ENCODE measurements at regions not wholly inside any gene's neighbourhood (a gene's known extent, or its start where the extent isn't known, plus 50 kb on each side); places are given as distances from the start of the nearest gene placed in this dataset.
"Not testable (repeated sequence)": the region's sequence is repeated elsewhere in the genome, so short reads cannot be mapped to it uniquely, and the experiment has no call there.

- H3K4me3 ChIP-seq = no peak overlapping the region
- no peak for DNase-seq
- intact Hi-C loops (cut with DNase I) = no loop called here
- no peaks in the 10 kb centered on the region for H3K4me1 ChIP-seq (replicated peaks in 1 of 2)
- WGBS, 4 donors = 50 to 70% (median 58%) methylated on average over 1 of the region's 1 CpG
- no peaks in the 10 kb centered on the region for H3K36me3 ChIP-seq (replicated peaks in 1 of 2)
- TF ChIP-seq CTCF (IDR thresholded peaks at IDR 0.05) = no peak
- no peak for TF ChIP-seq POLR2A (IDR thresholded peaks at IDR 0.05)
- no peak overlapping the region for H3K27ac ChIP-seq
- no peaks in the 10 kb centered on the region for H3K27me3 ChIP-seq
- no peaks in the 10 kb centered on the region for H3K9me3 ChIP-seq (replicated peaks in 1 of 3)
Observed at GRCh38 chr14:104416383-104416782, 163.2 kb upstream of the C14orf180 start.

GRCh38 chr14:104419865-104420505, 159.6 kb upstream of the C14orf180 start:
- 70 to 79% (median 74%) methylated on average over 6 of the region's 6 CpGs for WGBS, 4 donors
- no peak overlapping the region for H3K27ac ChIP-seq

GRCh38 chr14:104420523-104420922, 159.0 kb upstream of the C14orf180 start:
- intact Hi-C loops (cut with DNase I); H3K4me3 ChIP-seq; H3K27me3 ChIP-seq; H3K36me3 ChIP-seq (replicated peaks in 1 of 2); H3K9me3 ChIP-seq (replicated peaks in 1 of 3); H3K4me1 ChIP-seq (replicated peaks in 1 of 2); H3K27ac ChIP-seq: not testable (repeated sequence)
- 78 to 88% (median 83%) methylated on average over 2 to 3 of the region's 3 CpGs for WGBS, 4 donors
- DNase-seq = peak in 2 of 7 donors; percentile 16 to 31

More at GRCh38 chr14:104419865-104420505, 159.6 kb upstream of the C14orf180 start:
- H3K36me3 ChIP-seq (replicated peaks in 1 of 2) = no peaks in the 10 kb centered on the region
- H3K4me3 ChIP-seq = no peak overlapping the region
- intact Hi-C loops (cut with DNase I) = no loop called here
- no peak for DNase-seq
- H3K27me3 ChIP-seq = no peaks in the 10 kb centered on the region
- no peak for TF ChIP-seq CTCF (IDR thresholded peaks at IDR 0.05)
- no peak for TF ChIP-seq POLR2A (IDR thresholded peaks at IDR 0.05)
- no peaks in the 10 kb centered on the region for H3K4me1 ChIP-seq (replicated peaks in 1 of 2)
- H3K9me3 ChIP-seq (replicated peaks in 1 of 3) = no peaks in the 10 kb centered on the region

- intact Hi-C loops (cut with DNase I) = no loop called here
- DNase-seq = peak in 2 of 7 donors; percentile 15 to 17
Observed at GRCh38 chr14:104420990-104421389, 158.6 kb upstream of the C14orf180 start.

More at GRCh38 chr14:104420990-104421389, 158.6 kb upstream of the C14orf180 start:
- no peaks in the 10 kb centered on the region for H3K9me3 ChIP-seq (replicated peaks in 1 of 3)
- WGBS, 4 donors = 84 to 89% (median 85%) methylated on average over 9 to 13 of the region's 13 CpGs
- H3K4me1 ChIP-seq (replicated peaks in 1 of 2) = no peaks in the 10 kb centered on the region
- H3K27me3 ChIP-seq = no peaks in the 10 kb centered on the region
- no peaks in the 10 kb centered on the region for H3K36me3 ChIP-seq (replicated peaks in 1 of 2)
- TF ChIP-seq CTCF (IDR thresholded peaks at IDR 0.05) (no peak), POLR2A (IDR thresholded peaks at IDR 0.05) (no peak)
- H3K27ac ChIP-seq = no peak overlapping the region
- no peak overlapping the region for H3K4me3 ChIP-seq

Data from adrenal gland (tissue), 9 donors.